Heart right ventricle (tissue), 16 donors: ENCODE measurements at regions not wholly inside any gene's neighbourhood (a gene's known extent, or its start where the extent isn't known, plus 50 kb on each side); places are given as distances from the start of the nearest gene placed in this dataset.

Source experiments
- ATAC-seq, 8 donors: fragments of 200-7000 bp; cut with Tn5 transposase; one replicate each; pipeline ENCODE4 v1.9.1; 2020; ENCODE audit warnings: mild to moderate bottlenecking in 8 of 8, moderate library complexity in 8 of 8, moderate number of reproducible peaks in 1 of 8
- DNase-seq, 2 donors: peaks; one replicate each; pipeline ENCODE4 v3.0.0-alpha.2; 2020
- H3K27ac ChIP-seq, 10 donors: fragments of 200-600 bp; sonication (generic) in 2 of 10; one replicate each; pipeline versions ENCODE4 v1.5.0 to v1.8.0; 2020 to 2022; ENCODE audit warnings: mild to moderate bottlenecking in 3 of 10
- H3K27me3 ChIP-seq, 7 donors: fragments of 200-600 bp; one replicate each; pipeline ENCODE4 v1.8.0; 2021 to 2022; ENCODE audit warnings: mild to moderate bottlenecking in 2 of 7
- H3K36me3 ChIP-seq, 9 donors: fragments of 200-600 bp; sonication (generic) in 1 of 9; one replicate each; pipeline versions ENCODE4 v1.5.0 to v1.8.0; 2020 to 2022; ENCODE audit warnings: mild to moderate bottlenecking in 2 of 9
- H3K4me1 ChIP-seq, 9 donors: fragments of 200-600 bp; sonication (generic) in 1 of 9; one replicate each; pipeline versions ENCODE4 v1.5.0 to v1.8.0; 2020 to 2022; ENCODE audit warnings: mild to moderate bottlenecking in 4 of 9
- H3K4me3 ChIP-seq, 10 donors: fragments of 200-600 bp; sonication (generic) in 2 of 10; one replicate each; pipeline versions ENCODE4 v1.5.0 to v1.8.0; 2020 to 2022; ENCODE audit warnings: mild to moderate bottlenecking in 7 of 10, moderate library complexity in 2 of 10
- H3K9me3 ChIP-seq, 11 donors: fragments of 200-600 bp in 10 of 11; sonication (generic) in 2 of 11; one replicate each; pipeline versions ENCODE4 v1.5.0 to v1.8.0; 2013 to 2022; ENCODE audit warnings: mild to moderate bottlenecking in 2 of 11, control low read depth in 1 of 11, moderate library complexity in 1 of 11
- WGBS, 2 donors: extraction: QIAGEN DNeasy Blood & Tissue Kit; methylation state at CpG; one replicate each; pipeline ENCODE4 v1.1.7; 2013; ENCODE audit warnings: inconsistent platforms in 1 of 2; 5-methylcytosine and 5-hydroxymethylcytosine counted together
- intact Hi-C, 10 donors: fragments of 100-400 bp; cut with DNase I; formaldehyde crosslinking; loops; one replicate each; pipeline versions ENCODE4 v1.11.1 to v1.14.2; 2022
- TF ChIP-seq, protein P1 (sequence below), 9 donors: fragments of 200-600 bp; sonication (generic) in 2 of 9; IDR thresholded peaks; one replicate each; pipeline versions ENCODE4 v1.5.0 to v1.8.0; 2021 to 2022; ENCODE audit warnings: antibody characterized with exemption in 9 of 9, mild to moderate bottlenecking in 5 of 9, moderate library complexity in 1 of 9
- donor health status: Arrhythmogenic right ventricular cardiomyopathy.
- donor health status: ischemic (EF 13 %, LVEDD 7.1; RV severe dilation, severe dysfunction).
- donor health status: healthy with polysubstance abuse.
- donor health status: DM: no; HTN: yes; CAD: no.
- donor health status: DM: no; HTN: no; CAD: no.
- donor health status: ischemic (EF 25% LVEDD 6.9; RV normal size, moderate dysfunction).
- donor health status: ischemic (EF 25% LVEDD 5.7; RV mildly dilated, moderate dysfunction).
- donor health status: healthy.
- donor health status: DM: yes; HTN: yes; CAD: no.
- donor health status: Ischemic cardiomyopathy.
- donor health status: ischemic (EF 35%, LVEDD 5.7; RV mildly dilated, moderate dysfunction).
- donor health status: nonischemic (EF 11% LVEDD 7.7; RV severe dilation, severe dysfunction).
- donor health status: DM: yes; HTN: yes; CAD: no.
- donor health status: PGD.
- donor health status: ischemic (EF 29% LVEDD 5.4; RV normal size, mild dysfunction).
- donor health status: nonischemic (EF 23%, LVEDD 6.1; RV moderate dilation, normal function).

DNA sequence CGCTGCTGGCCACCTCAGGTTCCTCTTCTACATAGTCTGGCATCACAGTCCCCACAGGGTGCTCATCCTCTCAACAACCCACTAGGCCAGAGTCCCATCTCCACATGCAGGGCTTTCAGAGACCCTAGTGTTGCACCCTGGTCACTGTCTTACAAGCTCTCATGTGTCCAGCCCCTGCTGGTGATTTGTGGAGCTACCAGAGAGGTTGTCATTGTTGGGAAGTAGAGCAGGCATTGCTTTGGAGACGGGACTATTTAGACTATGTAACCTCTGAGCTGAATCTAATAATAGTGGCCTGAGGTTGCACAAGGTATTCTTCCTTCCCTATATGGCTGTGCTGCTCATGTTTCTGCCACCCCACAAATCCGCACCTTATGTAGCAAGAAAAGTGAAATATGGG, 135.3 kb upstream of the VWC2 start:
- WGBS, 2 donors = 59 to 60% methylated on average over 3 of the region's 3 CpGs
- Histone ChIP-seq H3K27ac (peak overlapping the region in 4 of 10 donors; percentile 16 to 42 (median 35)), H3K4me1 (peaks cover 0 to 12% (median 0%) of the 10 kb centered on the region in 9 donors), H3K4me3 (no peak overlapping the region), H3K36me3 (no peaks in the 10 kb centered on the region), H3K9me3 (no peaks in the 10 kb centered on the region), H3K27me3 (no peaks in the 10 kb centered on the region)
- DNase-seq = no peak
- TF ChIP-seq, protein P1, sequence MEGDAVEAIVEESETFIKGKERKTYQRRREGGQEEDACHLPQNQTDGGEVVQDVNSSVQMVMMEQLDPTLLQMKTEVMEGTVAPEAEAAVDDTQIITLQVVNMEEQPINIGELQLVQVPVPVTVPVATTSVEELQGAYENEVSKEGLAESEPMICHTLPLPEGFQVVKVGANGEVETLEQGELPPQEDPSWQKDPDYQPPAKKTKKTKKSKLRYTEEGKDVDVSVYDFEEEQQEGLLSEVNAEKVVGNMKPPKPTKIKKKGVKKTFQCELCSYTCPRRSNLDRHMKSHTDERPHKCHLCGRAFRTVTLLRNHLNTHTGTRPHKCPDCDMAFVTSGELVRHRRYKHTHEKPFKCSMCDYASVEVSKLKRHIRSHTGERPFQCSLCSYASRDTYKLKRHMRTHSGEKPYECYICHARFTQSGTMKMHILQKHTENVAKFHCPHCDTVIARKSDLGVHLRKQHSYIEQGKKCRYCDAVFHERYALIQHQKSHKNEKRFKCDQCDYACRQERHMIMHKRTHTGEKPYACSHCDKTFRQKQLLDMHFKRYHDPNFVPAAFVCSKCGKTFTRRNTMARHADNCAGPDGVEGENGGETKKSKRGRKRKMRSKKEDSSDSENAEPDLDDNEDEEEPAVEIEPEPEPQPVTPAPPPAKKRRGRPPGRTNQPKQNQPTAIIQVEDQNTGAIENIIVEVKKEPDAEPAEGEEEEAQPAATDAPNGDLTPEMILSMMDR (IDR thresholded peaks at IDR 0.05) = peak in 6 of 9 donors; percentile 15 to 33 (median 22)
- intact Hi-C loops = loop anchor here in 3 of 10 donors (10.0 kb wide), 3 partner anchors 137 to 153 kb away; partner anchors contain the start of gene VWC2 (in 1 of the 3)
- ATAC-seq = peak; percentile 63 to 96 (median 86)

DNA sequence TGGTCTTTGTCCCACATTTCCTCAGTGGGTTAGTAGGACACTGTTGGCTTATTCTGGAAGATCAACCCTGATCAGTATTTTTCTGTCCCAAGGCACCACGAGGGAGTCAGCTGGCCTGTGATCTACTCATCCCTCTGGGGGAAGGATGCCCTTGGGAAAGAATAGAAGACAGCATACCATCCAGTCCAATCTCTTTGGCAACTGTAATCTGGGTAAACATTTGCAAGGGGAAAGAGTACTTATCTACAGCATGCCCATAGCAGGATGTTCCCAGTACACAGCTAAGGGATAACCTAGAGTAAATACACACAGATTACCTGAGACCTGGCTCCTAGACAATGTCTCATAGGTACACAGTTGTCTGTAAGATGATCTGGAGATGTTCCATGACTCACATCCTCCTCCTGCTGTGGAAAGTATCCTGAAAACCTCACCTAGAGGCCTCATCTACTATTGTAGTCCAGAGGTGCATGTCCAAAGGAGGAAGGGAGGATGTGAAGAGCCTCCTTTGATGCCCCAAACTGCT, 134.3 kb upstream of the VWC2 start:
- peaks cover 0 to 18% (median 0%) of the 10 kb centered on the region in 9 donors for H3K4me1 ChIP-seq
- H3K27me3 ChIP-seq = no peaks in the 10 kb centered on the region
- no peaks in the 10 kb centered on the region for H3K36me3 ChIP-seq
- H3K9me3 ChIP-seq = no peaks in the 10 kb centered on the region
- TF ChIP-seq, protein P1 (IDR thresholded peaks at IDR 0.05) = no peak
- ATAC-seq (peak in 2 of 8 donors; percentile 38 to 73), DNase-seq (no peak)
- WGBS, 2 donors = 20 to 40% methylated on average over 1 of the region's 1 CpG
- intact Hi-C loops = loop anchor here in 3 of 10 donors (10.0 kb wide), 3 partner anchors 136 to 154 kb away; partner anchors contain the start of gene VWC2 (in 1 of the 3)
- peak overlapping the region in 1 of 10 donors; percentile 33 for H3K27ac ChIP-seq
- H3K4me3 ChIP-seq = no peak overlapping the region

DNA sequence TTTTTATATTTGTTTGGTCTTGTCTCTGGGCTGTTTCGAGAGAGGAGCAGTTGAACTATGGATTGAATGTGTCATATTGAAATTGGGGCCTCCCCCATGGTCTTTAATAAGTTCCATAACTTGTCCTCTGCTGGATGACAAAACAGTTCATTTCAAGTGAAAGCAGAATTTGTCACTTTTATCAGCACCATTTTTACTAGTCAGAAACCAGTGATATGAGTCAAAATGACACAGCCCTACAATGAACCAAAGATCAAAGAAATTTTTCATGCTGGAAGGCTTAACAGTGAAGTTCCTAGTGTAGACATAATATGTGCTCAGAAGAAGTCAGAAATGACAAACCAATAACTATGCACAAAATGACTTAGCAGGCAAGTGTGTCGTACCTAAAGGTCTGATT, 133.6 kb upstream of the VWC2 start:
- Histone ChIP-seq H3K9me3 (no peaks in the 10 kb centered on the region), H3K27ac (no peak overlapping the region), H3K4me1 (peaks cover 0 to 18% (median 0%) of the 10 kb centered on the region in 9 donors), H3K36me3 (no peaks in the 10 kb centered on the region), H3K27me3 (no peaks in the 10 kb centered on the region), H3K4me3 (no peak overlapping the region)
- 74 to 86% methylated on average over 2 of the region's 2 CpGs for WGBS, 2 donors
- DNase-seq (no peak), ATAC-seq (no peak)
- intact Hi-C loops = loop anchor here in 3 of 10 donors (10.0 kb wide), 3 partner anchors 135 to 155 kb away; partner anchors contain the start of gene VWC2 (in 1 of the 3)
- TF ChIP-seq, protein P1 (IDR thresholded peaks at IDR 0.05) = no peak

DNA sequence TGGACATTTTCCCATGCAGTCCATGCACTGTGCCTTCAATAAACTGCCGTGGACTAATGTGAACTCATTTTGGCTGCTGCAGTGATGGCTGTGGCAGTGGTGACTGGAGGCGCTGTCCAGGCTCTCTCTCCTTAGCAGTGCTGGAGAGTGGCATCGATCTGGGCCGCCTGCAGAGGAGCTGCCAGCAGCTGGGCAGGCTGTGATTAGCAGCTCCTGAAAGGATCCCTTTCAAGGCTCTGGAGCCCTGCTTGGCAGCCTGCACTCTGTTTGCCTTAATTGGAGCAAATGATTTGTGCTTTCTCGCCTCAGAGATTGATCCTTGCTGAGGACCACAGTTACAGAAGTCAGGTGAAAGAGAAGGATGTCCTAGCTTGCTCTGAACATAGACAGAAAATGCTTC, 130.1 kb upstream of the VWC2 start:
- TF ChIP-seq, protein P1 (IDR thresholded peaks at IDR 0.05) = peak in 1 of 9 donors; percentile 12
- H3K4me1 ChIP-seq = peaks cover 0 to 11% (median 0%) of the 10 kb centered on the region in 9 donors
- peak; percentile 31 to 55 for DNase-seq
- WGBS, 2 donors = 28 to 36% methylated on average over 5 of the region's 5 CpGs
- no peaks in the 10 kb centered on the region for H3K9me3 ChIP-seq
- no peaks in the 10 kb centered on the region for H3K27me3 ChIP-seq
- intact Hi-C loops = no loop called here
- no peak overlapping the region for H3K27ac ChIP-seq
- H3K36me3 ChIP-seq = no peaks in the 10 kb centered on the region
- peak; percentile 65 to 98 (median 89) for ATAC-seq
- H3K4me3 ChIP-seq = no peak overlapping the region
